ENCODE measurements at regions not wholly inside any gene's neighbourhood (a gene's known extent, or its start where the extent isn't known, plus 50 kb on each side); places are given as distances from the start of the nearest gene placed in this dataset.
A peak's percentile ranks its signal among the peaks of the same experiment; 100 is the strongest.

- H3K27me3 Mint-ChIP-seq (ENCODE audit: low read depth) = no peaks in the 10 kb centered on the region
- H3K4me3 Mint-ChIP-seq = no peak overlapping the region
- ATAC-seq = no peak
- H3K4me1 Mint-ChIP-seq (ENCODE audit: low read depth) = no peaks in the 10 kb centered on the region
- no peaks in the 10 kb centered on the region for H3K36me3 Mint-ChIP-seq (ENCODE audit: insufficient read depth)
- no peaks in the 10 kb centered on the region for H3K9me3 Mint-ChIP-seq
- DNase-seq = no peak
Observed at GRCh38 chr13:84902243-84902642, 897.0 kb downstream of the SLITRK6 start.

- Mint-ChIP-seq H3K36me3 (ENCODE audit: insufficient read depth) (no peaks in the 10 kb centered on the region), H3K4me1 (ENCODE audit: low read depth) (no peaks in the 10 kb centered on the region), H3K9me3 (no peaks in the 10 kb centered on the region), H3K4me3 (no peak overlapping the region), H3K27me3 (ENCODE audit: low read depth) (no peaks in the 10 kb centered on the region)
- DNase-seq = no peak
- no peak for ATAC-seq
Observed at GRCh38 chr13:84896128-84896527, 903.1 kb downstream of the SLITRK6 start.

- H3K27me3 Mint-ChIP-seq (ENCODE audit: low read depth) = no peaks in the 10 kb centered on the region
- no peaks in the 10 kb centered on the region for H3K9me3 Mint-ChIP-seq
- H3K4me3 Mint-ChIP-seq = no peak overlapping the region
- no peaks in the 10 kb centered on the region for H3K36me3 Mint-ChIP-seq (ENCODE audit: insufficient read depth)
- DNase-seq = no peak
- no peaks in the 10 kb centered on the region for H3K4me1 Mint-ChIP-seq (ENCODE audit: low read depth)
- peak in 1 of 2 donors; percentile 27 for ATAC-seq
Observed at GRCh38 chr13:84894749-84895148, 904.5 kb downstream of the SLITRK6 start.

DNA sequence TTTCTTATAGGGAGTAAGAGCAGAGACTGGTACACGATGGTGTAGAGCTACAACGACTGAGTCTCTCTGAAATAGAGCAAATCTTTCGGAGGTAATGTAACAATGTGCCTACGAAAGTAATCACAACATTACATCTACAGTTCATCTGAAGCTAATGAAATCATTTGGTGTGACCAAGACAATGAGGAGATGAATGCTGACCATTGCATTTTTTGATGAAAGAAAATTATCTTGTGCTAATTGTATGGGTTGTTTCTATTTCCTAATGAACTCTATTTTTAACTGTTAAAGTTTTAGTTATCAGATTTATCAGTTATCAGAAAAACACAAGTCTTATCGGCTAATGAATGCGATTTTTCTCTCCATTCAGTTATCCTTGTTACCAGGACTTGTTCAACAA is 913.4 kb downstream of the SLITRK6 start:
- no peaks in the 10 kb centered on the region for H3K27me3 Mint-ChIP-seq (ENCODE audit: low read depth)
- ATAC-seq = no peak
- DNase-seq = no peak
- no peaks in the 10 kb centered on the region for H3K4me1 Mint-ChIP-seq (ENCODE audit: low read depth)
- peaks cover 4% of the 10 kb centered on the region for H3K9me3 Mint-ChIP-seq
- H3K4me3 Mint-ChIP-seq = no peak overlapping the region
- H3K36me3 Mint-ChIP-seq (ENCODE audit: insufficient read depth) = no peaks in the 10 kb centered on the region

GRCh38 chr13:84873951-84874350 is 925.3 kb downstream of the SLITRK6 start:
- Mint-ChIP-seq H3K4me1 (ENCODE audit: low read depth) (no peaks in the 10 kb centered on the region), H3K27me3 (ENCODE audit: low read depth) (no peaks in the 10 kb centered on the region)
- ATAC-seq = no peak

GRCh38 chr13:84870190-84870589 is 929.0 kb downstream of the SLITRK6 start:
- ATAC-seq (no peak), DNase-seq (no peak)
- no peaks in the 10 kb centered on the region for H3K4me1 Mint-ChIP-seq (ENCODE audit: low read depth)
- no peak overlapping the region for H3K4me3 Mint-ChIP-seq
- H3K36me3 Mint-ChIP-seq (ENCODE audit: insufficient read depth) = no peaks in the 10 kb centered on the region
- no peaks in the 10 kb centered on the region for H3K27me3 Mint-ChIP-seq (ENCODE audit: low read depth)
- H3K9me3 Mint-ChIP-seq = peaks cover 5% of the 10 kb centered on the region

More at GRCh38 chr13:84873951-84874350, 925.3 kb downstream of the SLITRK6 start:
- Mint-ChIP-seq H3K9me3 (peaks cover 11% of the 10 kb centered on the region), H3K36me3 (ENCODE audit: insufficient read depth) (no peaks in the 10 kb centered on the region), H3K4me3 (no peak overlapping the region)
- no peak for DNase-seq

GRCh38 chr13:84867246-84867645 is 932.0 kb downstream of the SLITRK6 start:
- Mint-ChIP-seq H3K27me3 (ENCODE audit: low read depth) (no peaks in the 10 kb centered on the region), H3K9me3 (peaks cover 5% of the 10 kb centered on the region), H3K36me3 (ENCODE audit: insufficient read depth) (no peaks in the 10 kb centered on the region), H3K4me3 (no peak overlapping the region), H3K4me1 (ENCODE audit: low read depth) (no peaks in the 10 kb centered on the region)
- ATAC-seq (no peak), DNase-seq (no peak)

GRCh38 chr13:84865783-84866221 is 933.4 kb downstream of the SLITRK6 start:
- Mint-ChIP-seq H3K36me3 (ENCODE audit: insufficient read depth) (no peaks in the 10 kb centered on the region), H3K27me3 (ENCODE audit: low read depth) (no peaks in the 10 kb centered on the region), H3K4me3 (no peak overlapping the region), H3K4me1 (ENCODE audit: low read depth) (no peaks in the 10 kb centered on the region), H3K9me3 (no peaks in the 10 kb centered on the region)
- DNase-seq = no peak
- no peak for ATAC-seq

GRCh38 chr13:84864341-84864740 is 934.9 kb downstream of the SLITRK6 start:
- no peak for ATAC-seq

DNA sequence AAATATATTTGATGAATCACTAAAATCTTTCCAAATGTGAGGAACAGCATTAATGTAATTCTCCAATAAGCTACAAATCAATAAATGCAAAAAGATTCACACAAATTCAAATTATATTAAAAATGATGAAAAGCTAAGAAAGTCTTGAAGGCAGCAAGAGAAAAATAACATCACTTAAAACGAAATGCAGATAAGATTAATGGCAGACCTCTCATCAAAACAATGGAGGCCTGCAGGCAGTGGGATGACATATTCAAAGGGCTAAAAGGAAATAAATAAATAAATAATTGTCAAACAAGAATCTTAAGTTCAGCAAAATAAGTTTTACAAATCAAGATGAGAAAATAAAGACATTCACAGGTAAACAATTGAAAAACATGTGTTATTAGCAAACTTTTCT is 952.1 kb downstream of the SLITRK6 start:
- ATAC-seq = no peak
- no peaks in the 10 kb centered on the region for H3K36me3 Mint-ChIP-seq (ENCODE audit: insufficient read depth)
- no peak overlapping the region for H3K4me3 Mint-ChIP-seq
- H3K9me3 Mint-ChIP-seq = peaks cover 15% of the 10 kb centered on the region
- DNase-seq = no peak
- H3K27me3 Mint-ChIP-seq (ENCODE audit: low read depth) = no peaks in the 10 kb centered on the region
- H3K4me1 Mint-ChIP-seq (ENCODE audit: low read depth) = no peaks in the 10 kb centered on the region

More at GRCh38 chr13:84864341-84864740, 934.9 kb downstream of the SLITRK6 start:
- Mint-ChIP-seq H3K9me3 (no peaks in the 10 kb centered on the region), H3K27me3 (ENCODE audit: low read depth) (no peaks in the 10 kb centered on the region), H3K4me1 (ENCODE audit: low read depth) (no peaks in the 10 kb centered on the region), H3K4me3 (no peak overlapping the region), H3K36me3 (ENCODE audit: insufficient read depth) (no peaks in the 10 kb centered on the region)
- no peak for DNase-seq

- Mint-ChIP-seq H3K4me3 (no peak overlapping the region), H3K27me3 (ENCODE audit: low read depth) (no peaks in the 10 kb centered on the region), H3K4me1 (ENCODE audit: low read depth) (no peaks in the 10 kb centered on the region), H3K9me3 (peaks cover 15% of the 10 kb centered on the region), H3K36me3 (ENCODE audit: insufficient read depth) (no peaks in the 10 kb centered on the region)
- no peak for ATAC-seq
- no peak for DNase-seq
Observed at GRCh38 chr13:84845907-84846619, 953.2 kb downstream of the SLITRK6 start.

DNA sequence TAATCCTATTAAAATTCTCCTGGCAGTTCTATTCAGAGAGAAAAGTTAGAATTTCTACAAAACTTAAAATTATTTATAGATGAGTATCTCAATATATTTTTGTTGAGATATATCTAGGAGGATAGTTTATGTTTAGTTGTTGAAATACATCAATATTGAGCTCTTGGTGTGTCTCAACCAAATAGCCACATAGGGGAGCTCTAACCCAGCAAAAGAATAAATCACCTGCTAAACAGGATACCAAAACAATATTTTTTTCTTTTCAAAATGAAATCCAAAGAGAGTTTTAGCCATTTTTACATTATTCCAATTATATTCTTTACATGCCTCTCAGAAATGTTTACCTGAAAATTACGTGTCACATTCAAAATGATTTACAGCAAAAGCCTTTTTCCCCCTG is 954.7 kb downstream of the SLITRK6 start:
- Mint-ChIP-seq H3K4me3 (no peak overlapping the region), H3K4me1 (ENCODE audit: low read depth) (no peaks in the 10 kb centered on the region), H3K27me3 (ENCODE audit: low read depth) (no peaks in the 10 kb centered on the region), H3K36me3 (ENCODE audit: insufficient read depth) (no peaks in the 10 kb centered on the region), H3K9me3 (peaks cover 11% of the 10 kb centered on the region)
- ATAC-seq (no peak), DNase-seq (no peak)

GRCh38 chr13:84843368-84843767 is 955.9 kb downstream of the SLITRK6 start:
- ATAC-seq (no peak), DNase-seq (no peak)
- peaks cover 11% of the 10 kb centered on the region for H3K9me3 Mint-ChIP-seq
- H3K4me3 Mint-ChIP-seq = no peak overlapping the region
- no peaks in the 10 kb centered on the region for H3K4me1 Mint-ChIP-seq (ENCODE audit: low read depth)
- no peaks in the 10 kb centered on the region for H3K36me3 Mint-ChIP-seq (ENCODE audit: insufficient read depth)
- no peaks in the 10 kb centered on the region for H3K27me3 Mint-ChIP-seq (ENCODE audit: low read depth)

DNA sequence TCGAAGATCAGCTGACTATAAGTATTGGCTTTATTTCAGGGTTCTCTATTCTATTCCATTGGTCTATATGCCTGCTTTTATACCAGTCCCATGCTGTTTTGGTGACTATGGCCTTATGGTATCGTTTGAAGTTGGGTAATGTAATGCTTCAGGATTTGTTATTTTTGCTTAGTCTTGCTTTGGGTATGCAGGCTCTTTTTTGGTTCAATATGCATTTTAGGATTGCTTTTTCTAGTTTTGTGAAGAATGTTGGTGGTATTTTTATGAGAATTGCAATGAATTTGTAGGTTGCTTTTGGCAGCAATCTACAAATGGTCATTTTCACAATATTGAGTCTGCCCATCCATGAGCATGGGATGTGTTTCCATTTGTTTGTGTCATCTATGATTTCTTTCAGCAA is 951.9 kb upstream of the SLITRK1 start:
- Mint-ChIP-seq H3K36me3 (ENCODE audit: insufficient read depth) (no peaks in the 10 kb centered on the region), H3K9me3 (no peaks in the 10 kb centered on the region), H3K27me3 (ENCODE audit: low read depth) (no peaks in the 10 kb centered on the region), H3K4me3 (no peak overlapping the region), H3K4me1 (ENCODE audit: low read depth) (no peaks in the 10 kb centered on the region)
- ATAC-seq (no peak), DNase-seq (no peak)

Data from activated T-cell treated with anti-CD3 and anti-CD28 coated beads, Interleukin-2, amount 50 U/mL, for 4 hours (primary cell).